Smooth muscle cell (in vitro differentiated cells): ENCODE measurements at regions not wholly inside any gene's neighbourhood (a gene's known extent, or its start where the extent isn't known, plus 50 kb on each side); places are given as distances from the start of the nearest gene placed in this dataset.

Source experiments
- DNase-seq: peaks from one replicate; lab custom pipeline; 2025; ENCODE audit not compliant: unreplicated experiment; lab: John Stamatoyannopoulos, UW
- H2AFZ ChIP-seq: fragments of 200-600 bp; sonication (generic); 2 replicates; pipeline ENCODE4 v1.6.0; 2016; ENCODE audit warnings: antibody characterized with exemption, low read depth, mild to moderate bottlenecking
- H3F3A ChIP-seq: fragments of 200-600 bp; sonication (generic); 2 replicates; pipeline ENCODE4 v1.6.0; 2017; ENCODE audit warnings: antibody characterized with exemption, low read depth
- H3K27ac ChIP-seq: fragments of 200-600 bp; sonication (generic); 2 replicates; pipeline ENCODE4 v1.5.1; 2016; ENCODE audit warnings: low read depth, mild to moderate bottlenecking
- H3K27me3 ChIP-seq: fragments of 200-600 bp; sonication (generic); 2 replicates; pipeline ENCODE4 v1.6.1; 2016; ENCODE audit warnings: low read depth, mild to moderate bottlenecking
- H3K36me3 ChIP-seq: fragments of 200-600 bp; sonication (generic); 2 replicates; pipeline ENCODE4 v1.5.1; 2016; ENCODE audit warnings: low read depth
- H3K4me1 ChIP-seq: fragments of 200-600 bp; sonication (generic); 2 replicates; pipeline ENCODE4 v1.5.1; 2016; ENCODE audit warnings: low read depth
- H3K4me2 ChIP-seq: fragments of 200-600 bp; sonication (generic); 2 replicates; pipeline ENCODE4 v1.6.0; 2016; ENCODE audit warnings: mild to moderate bottlenecking
- H3K4me3 ChIP-seq: fragments of 200-600 bp; sonication (generic); 2 replicates; pipeline ENCODE4 v1.5.1; 2016; ENCODE audit warnings: mild to moderate bottlenecking
- H3K79me2 ChIP-seq: fragments of 200-600 bp; sonication (generic); 2 replicates; pipeline ENCODE4 v1.6.0; 2016; ENCODE audit warnings: low read depth, mild to moderate bottlenecking
- H3K9ac ChIP-seq: fragments of 200-600 bp; sonication (generic); 2 replicates; pipeline ENCODE4 v1.6.0; 2016; ENCODE audit warnings: low read depth
- H3K9me3 ChIP-seq: fragments of 200-600 bp; sonication (generic); replicated peaks from 2 replicates; pipeline ENCODE4 v1.5.1; 2016; ENCODE audit warnings: low read depth
- H4K20me1 ChIP-seq: fragments of 200-600 bp; sonication (generic); 2 replicates; pipeline ENCODE4 v1.6.0; 2016; ENCODE audit warnings: low read depth
- CTCF ChIP-seq: fragments of 200-600 bp; sonication (generic); IDR thresholded peaks from 2 replicates; pipeline ENCODE4 v1.5.1; 2017; ENCODE audit warnings: borderline replicate concordance, mild to moderate bottlenecking, antibody characterized with exemption; ENCODE audit not compliant: insufficient read depth, poor library complexity, severe bottlenecking
- WGBS: methylation state at CpG from one replicate; pipeline ENCODE4 v1.1.7; 2016; ENCODE audit warnings: low lambda C conversion rate; 5-methylcytosine and 5-hydroxymethylcytosine counted together

GRCh38 chr4:155573126-155573525, 93.5 kb upstream of the GUCY1A1 start:
- Histone ChIP-seq H3K27ac (no peak overlapping the region), H3K4me1 (peaks cover 7% of the 10 kb centered on the region), H4K20me1 (no peaks in the 10 kb centered on the region), H3K9me3 (no peaks in the 10 kb centered on the region), H3K4me2 (no peak overlapping the region), H3K79me2 (no peaks in the 10 kb centered on the region), H3K36me3 (no peaks in the 10 kb centered on the region), H3K9ac (no peak overlapping the region), H3F3A (no peaks in the 10 kb centered on the region), H2AFZ (no peak overlapping the region), H3K4me3 (no peak overlapping the region), H3K27me3 (no peaks in the 10 kb centered on the region)
- DNase-seq, result no peak
- TF ChIP-seq CTCF, result no peak
- 90% methylated on average over 5 of the region's 5 CpGs for WGBS

- WGBS, result 90% methylated on average over 10 of the region's 10 CpGs
- Histone ChIP-seq H4K20me1 (no peaks in the 10 kb centered on the region), H3K4me1 (peaks cover 7% of the 10 kb centered on the region), H3K36me3 (no peaks in the 10 kb centered on the region), H3K9me3 (no peaks in the 10 kb centered on the region), H3K9ac (no peak overlapping the region), H2AFZ (no peak overlapping the region), H3K27ac (no peak overlapping the region), H3K4me2 (no peak overlapping the region), H3K79me2 (no peaks in the 10 kb centered on the region), H3K27me3 (no peaks in the 10 kb centered on the region), H3F3A (no peaks in the 10 kb centered on the region), H3K4me3 (no peak overlapping the region)
- no peak for DNase-seq
- TF ChIP-seq CTCF, result no peak
Observed at GRCh38 chr4:155572106-155572703, 94.4 kb upstream of the GUCY1A1 start.

- Histone ChIP-seq H3K4me2 (no peak overlapping the region), H3K9ac (no peak overlapping the region), H3K27ac (no peak overlapping the region), H3K79me2 (no peaks in the 10 kb centered on the region), H3K9me3 (no peaks in the 10 kb centered on the region), H3F3A (no peaks in the 10 kb centered on the region), H4K20me1 (no peaks in the 10 kb centered on the region), H3K27me3 (no peaks in the 10 kb centered on the region), H3K36me3 (no peaks in the 10 kb centered on the region), H3K4me3 (no peak overlapping the region), H2AFZ (no peak overlapping the region), H3K4me1 (peaks cover 7% of the 10 kb centered on the region)
- WGBS, result 59% methylated on average over 1 of the region's 1 CpG
- DNase-seq, result no peak
- TF ChIP-seq CTCF, result no peak
Observed at GRCh38 chr4:155571184-155571944, 95.3 kb upstream of the GUCY1A1 start.
